H1 (cell line): ENCODE measurements at regions not wholly inside any gene's neighbourhood (a gene's known extent, or its start where the extent isn't known, plus 50 kb on each side); places are given as distances from the start of the nearest gene placed in this dataset.

Experiments
- CTCF ChIP-seq, 3 experiments: IDR thresholded peaks; 1 replicate in 2 of 3; 2 replicates in 1 of 3; pipeline versions ENCODE4 v1.5.1 to v1.6.1; 2011; ENCODE audit warnings: low read length in 3 of 3, mild to moderate bottlenecking in 3 of 3, inconsistent platforms in 2 of 3, low read depth in 1 of 3, moderate library complexity in 1 of 3; ENCODE audit not compliant: insufficient read depth in 1 of 3; ENCODE audit errors: control extremely low read depth in 1 of 3
- GTF2F1 ChIP-seq: IDR thresholded peaks from 2 replicates; pipeline ENCODE4 v1.6.1; 2012; ENCODE audit warnings: low read depth, low read length, improper control_type of control experiment, borderline replicate concordance
- HDAC6 ChIP-seq: IDR thresholded peaks from one replicate; pipeline ENCODE4 v1.7.1; 2012; ENCODE audit warnings: low read depth, mild to moderate bottlenecking, inconsistent platforms, low read length, moderate library complexity
- POLR2A ChIP-seq, 2 experiments: IDR thresholded peaks; 1 replicate in 1 of 2; 2 replicates in 1 of 2; pipeline ENCODE4 v1.6.1; 2011; ENCODE audit warnings: low read depth in 2 of 2, low read length in 2 of 2, mild to moderate bottlenecking in 2 of 2; ENCODE audit errors: control extremely low read depth in 1 of 2

GRCh38 chr2:136282251-136282650 is 164.3 kb upstream of the CXCR4 start:
- TF ChIP-seq CTCF (IDR thresholded peaks at IDR 0.05; ENCODE audit: control extremely low read depth in 1 of 3, insufficient read depth in 1 of 3, low read depth in 1 of 3, low read length in 3 of 3) (no peak), GTF2F1 (no peak), HDAC6 (no peak), POLR2A (IDR thresholded peaks at IDR 0.05; ENCODE audit: control extremely low read depth in 1 of 2, low read depth in 2 of 2, low read length in 2 of 2) (no peak)
